ENCODE measurements at regions not wholly inside any gene's neighbourhood (a gene's known extent, or its start where the extent isn't known, plus 50 kb on each side); places are given as distances from the start of the nearest gene placed in this dataset.
A peak's percentile ranks its signal among the peaks of the same experiment; 100 is the strongest.

- TF ChIP-seq NFIC (IDR thresholded peaks at IDR 0.05) (no peak), FOXM1 (IDR thresholded peaks at IDR 0.05; ENCODE audit: borderline replicate concordance, low read depth) (no peak), RAD21 (IDR thresholded peaks at IDR 0.05; ENCODE audit: low read depth) (no peak), TAF1 (IDR thresholded peaks at IDR 0.05; ENCODE audit: low read depth) (no peak), TCF12 (IDR thresholded peaks at IDR 0.05; ENCODE audit: low read depth) (no peak), CEBPB (IDR thresholded peaks at IDR 0.05) (no peak), CREB1 (IDR thresholded peaks at IDR 0.05; ENCODE audit: low read depth) (no peak)
These were observed 137.8 kb upstream of the AKR1E2 start for GRCh38 chr10:4688168-4688567.

GRCh38 chr10:4687397-4687796 lies 138.6 kb upstream of the AKR1E2 start:
- TF ChIP-seq, protein P1, sequence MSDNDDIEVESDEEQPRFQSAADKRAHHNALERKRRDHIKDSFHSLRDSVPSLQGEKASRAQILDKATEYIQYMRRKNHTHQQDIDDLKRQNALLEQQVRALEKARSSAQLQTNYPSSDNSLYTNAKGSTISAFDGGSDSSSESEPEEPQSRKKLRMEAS (IDR thresholded peaks at IDR 0.05) = no peak
- TF ChIP-seq ZBTB7A (IDR thresholded peaks at IDR 0.05; ENCODE audit: low read depth) (no peak), YY1 (IDR thresholded peaks at IDR 0.05; ENCODE audit: low read depth) (no peak), RAD21 (IDR thresholded peaks at IDR 0.05; ENCODE audit: low read depth) (no peak), TAF1 (IDR thresholded peaks at IDR 0.05; ENCODE audit: low read depth) (no peak), TEAD4 (IDR thresholded peaks at IDR 0.05) (no peak), EP300 (IDR thresholded peaks at IDR 0.05; ENCODE audit: borderline replicate concordance) (no peak), CEBPB (IDR thresholded peaks at IDR 0.05) (no peak)
- TF ChIP-seq, protein P2, sequence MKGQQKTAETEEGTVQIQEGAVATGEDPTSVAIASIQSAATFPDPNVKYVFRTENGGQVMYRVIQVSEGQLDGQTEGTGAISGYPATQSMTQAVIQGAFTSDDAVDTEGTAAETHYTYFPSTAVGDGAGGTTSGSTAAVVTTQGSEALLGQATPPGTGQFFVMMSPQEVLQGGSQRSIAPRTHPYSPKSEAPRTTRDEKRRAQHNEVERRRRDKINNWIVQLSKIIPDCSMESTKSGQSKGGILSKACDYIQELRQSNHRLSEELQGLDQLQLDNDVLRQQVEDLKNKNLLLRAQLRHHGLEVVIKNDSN (IDR thresholded peaks at IDR 0.05) = no peak
- TF ChIP-seq, protein P3, sequence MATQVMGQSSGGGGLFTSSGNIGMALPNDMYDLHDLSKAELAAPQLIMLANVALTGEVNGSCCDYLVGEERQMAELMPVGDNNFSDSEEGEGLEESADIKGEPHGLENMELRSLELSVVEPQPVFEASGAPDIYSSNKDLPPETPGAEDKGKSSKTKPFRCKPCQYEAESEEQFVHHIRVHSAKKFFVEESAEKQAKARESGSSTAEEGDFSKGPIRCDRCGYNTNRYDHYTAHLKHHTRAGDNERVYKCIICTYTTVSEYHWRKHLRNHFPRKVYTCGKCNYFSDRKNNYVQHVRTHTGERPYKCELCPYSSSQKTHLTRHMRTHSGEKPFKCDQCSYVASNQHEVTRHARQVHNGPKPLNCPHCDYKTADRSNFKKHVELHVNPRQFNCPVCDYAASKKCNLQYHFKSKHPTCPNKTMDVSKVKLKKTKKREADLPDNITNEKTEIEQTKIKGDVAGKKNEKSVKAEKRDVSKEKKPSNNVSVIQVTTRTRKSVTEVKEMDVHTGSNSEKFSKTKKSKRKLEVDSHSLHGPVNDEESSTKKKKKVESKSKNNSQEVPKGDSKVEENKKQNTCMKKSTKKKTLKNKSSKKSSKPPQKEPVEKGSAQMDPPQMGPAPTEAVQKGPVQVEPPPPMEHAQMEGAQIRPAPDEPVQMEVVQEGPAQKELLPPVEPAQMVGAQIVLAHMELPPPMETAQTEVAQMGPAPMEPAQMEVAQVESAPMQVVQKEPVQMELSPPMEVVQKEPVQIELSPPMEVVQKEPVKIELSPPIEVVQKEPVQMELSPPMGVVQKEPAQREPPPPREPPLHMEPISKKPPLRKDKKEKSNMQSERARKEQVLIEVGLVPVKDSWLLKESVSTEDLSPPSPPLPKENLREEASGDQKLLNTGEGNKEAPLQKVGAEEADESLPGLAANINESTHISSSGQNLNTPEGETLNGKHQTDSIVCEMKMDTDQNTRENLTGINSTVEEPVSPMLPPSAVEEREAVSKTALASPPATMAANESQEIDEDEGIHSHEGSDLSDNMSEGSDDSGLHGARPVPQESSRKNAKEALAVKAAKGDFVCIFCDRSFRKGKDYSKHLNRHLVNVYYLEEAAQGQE (IDR thresholded peaks at IDR 0.05; ENCODE audit: low read depth) = no peak

GRCh38 chr10:4686644-4686996 lies 139.4 kb upstream of the AKR1E2 start:
- TF ChIP-seq EGR1 (IDR thresholded peaks at IDR 0.05) (no peak), CEBPB (IDR thresholded peaks at IDR 0.05) (no peak), TCF12 (IDR thresholded peaks at IDR 0.05; ENCODE audit: low read depth) (peak; percentile 91), CREB1 (IDR thresholded peaks at IDR 0.05; ENCODE audit: low read depth) (no peak), TEAD4 (IDR thresholded peaks at IDR 0.05) (peak; percentile 76), FOXM1 (IDR thresholded peaks at IDR 0.05; ENCODE audit: borderline replicate concordance, low read depth) (peak; percentile 81), EP300 (IDR thresholded peaks at IDR 0.05; ENCODE audit: borderline replicate concordance) (peak; percentile 90), NFIC (IDR thresholded peaks at IDR 0.05) (peak; percentile 16; the same call in 1 of the 2 replicates)
- TF ChIP-seq, protein P1 (IDR thresholded peaks at IDR 0.05) = no peak
- TF ChIP-seq, protein P2 (IDR thresholded peaks at IDR 0.05) = no peak

DNA sequence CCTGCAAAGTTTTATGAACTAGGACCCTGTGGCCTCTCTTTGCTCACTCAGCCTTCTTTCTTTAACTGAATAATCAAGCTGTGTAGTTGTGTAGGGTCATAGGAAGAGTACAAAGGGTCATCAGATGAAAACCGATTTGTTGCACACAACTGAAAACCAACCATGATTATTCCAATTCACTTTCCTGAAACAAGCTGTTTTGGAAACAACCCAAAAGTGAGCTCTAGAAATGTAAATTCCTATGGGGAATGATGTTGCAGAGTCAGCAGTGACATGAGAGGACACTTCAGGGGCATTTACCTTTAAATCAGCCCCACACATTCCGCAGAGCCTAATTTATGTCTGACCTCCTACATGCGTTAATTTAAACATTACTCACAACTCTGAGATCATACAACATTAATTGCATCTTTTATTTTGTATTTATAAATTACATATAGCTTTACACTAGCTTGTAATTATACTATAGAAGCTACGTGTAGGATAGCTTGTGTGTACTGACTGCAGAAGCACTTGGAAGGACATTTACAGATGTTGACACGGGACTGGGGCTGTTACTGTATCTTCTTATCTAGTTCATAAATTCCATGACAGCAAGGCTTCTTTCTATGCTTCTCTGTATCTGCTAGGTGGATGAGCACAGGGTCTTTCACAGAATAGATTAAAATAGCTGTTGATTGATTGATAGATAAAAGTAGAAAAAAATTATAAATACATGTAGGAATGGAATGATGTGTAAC lies 139.9 kb upstream of the AKR1E2 start:
- TF ChIP-seq CEBPB (IDR thresholded peaks at IDR 0.05) (no peak), EGR1 (IDR thresholded peaks at IDR 0.05) (no peak), NFIC (IDR thresholded peaks at IDR 0.05) (no peak), TEAD4 (IDR thresholded peaks at IDR 0.05) (no peak), FOXM1 (IDR thresholded peaks at IDR 0.05; ENCODE audit: borderline replicate concordance, low read depth) (no peak), TAF1 (IDR thresholded peaks at IDR 0.05; ENCODE audit: low read depth) (no peak), CREB1 (IDR thresholded peaks at IDR 0.05; ENCODE audit: low read depth) (no peak), YY1 (IDR thresholded peaks at IDR 0.05; ENCODE audit: low read depth) (no peak)
- TF ChIP-seq, protein P3 (IDR thresholded peaks at IDR 0.05; ENCODE audit: low read depth) = no peak

DNA sequence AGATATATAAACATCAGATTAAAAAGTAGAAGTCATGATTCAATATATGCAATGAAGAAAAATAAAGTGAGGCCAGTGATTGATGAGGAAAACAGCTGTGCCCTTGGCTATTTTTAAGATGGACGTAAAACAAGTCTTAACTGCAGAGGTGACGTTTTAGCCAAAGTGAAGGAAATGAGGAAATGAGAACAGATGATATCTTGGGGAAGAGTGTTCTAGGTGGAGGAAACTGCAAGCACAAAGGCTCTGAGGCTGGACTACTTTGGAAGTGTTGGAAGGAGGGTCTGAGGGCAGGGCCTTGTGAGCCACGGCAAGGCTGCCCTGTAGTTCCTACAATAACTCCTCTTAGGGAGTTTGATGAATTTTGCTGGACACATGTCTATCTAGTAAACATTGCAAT lies 140.5 kb upstream of the AKR1E2 start:
- no peak for TF ChIP-seq TEAD4 (IDR thresholded peaks at IDR 0.05)
- TF ChIP-seq TAF1 (IDR thresholded peaks at IDR 0.05; ENCODE audit: low read depth) = no peak
- no peak for TF ChIP-seq FOXM1 (IDR thresholded peaks at IDR 0.05; ENCODE audit: borderline replicate concordance, low read depth)
- TF ChIP-seq RAD21 (IDR thresholded peaks at IDR 0.05; ENCODE audit: low read depth) = no peak
- TF ChIP-seq NFIC (IDR thresholded peaks at IDR 0.05) = no peak
- TF ChIP-seq CREB1 (IDR thresholded peaks at IDR 0.05; ENCODE audit: low read depth) = no peak

- TF ChIP-seq CREB1 (IDR thresholded peaks at IDR 0.05; ENCODE audit: low read depth) (no peak), CEBPB (IDR thresholded peaks at IDR 0.05) (0 out of 2 replicates have a peak, but pooled peaks have one; percentile 11), FOXM1 (IDR thresholded peaks at IDR 0.05; ENCODE audit: borderline replicate concordance, low read depth) (peak; percentile 77; the same call in 1 of the 2 replicates), NFIC (IDR thresholded peaks at IDR 0.05) (no peak), EP300 (IDR thresholded peaks at IDR 0.05; ENCODE audit: borderline replicate concordance) (peak; percentile 76; the same call in 1 of the 2 replicates), TEAD4 (IDR thresholded peaks at IDR 0.05) (no peak), TCF12 (IDR thresholded peaks at IDR 0.05; ENCODE audit: low read depth) (peak; percentile 55)
- TF ChIP-seq, protein P1 (IDR thresholded peaks at IDR 0.05) = no peak
These were observed 141.6 kb upstream of the AKR1E2 start for GRCh38 chr10:4684434-4684833.

Data from Ishikawa (cell line).